A673 (cell line): ENCODE measurements at regions not wholly inside any gene's neighbourhood (a gene's known extent, or its start where the extent isn't known, plus 50 kb on each side); places are given as distances from the start of the nearest gene placed in this dataset.

Experiments
- BruUV-seq: library from RNA; stranded (reverse); fragments of 400-500 nt; replicated peaks from 2 replicates; lab custom pipeline; 2021; lab: Mats Ljungman, UMichigan
- CTCF ChIA-PET: fragments of 300-600 bp; sonication (Branson Sonifier 250); formaldehyde crosslinking; loops from one replicate; lab custom pipeline; 2022; ENCODE audit warnings: antibody characterized with exemption; lab: Charles Lee
- POLR2A ChIA-PET: fragments of 300-600 bp; sonication (Branson Sonifier 250); formaldehyde crosslinking; loops from one replicate; lab custom pipeline; 2022; ENCODE audit warnings: antibody characterized with exemption; ENCODE audit not compliant: low non-redundant PET; lab: Charles Lee
- DNase-seq: peaks from one replicate; pipeline ENCODE4 v3.0.0-alpha.2; 2015; ENCODE audit warnings: low spot score
- H3K27ac ChIP-seq: fragments of 200-600 bp; sonication (generic); 2 replicates; pipeline ENCODE4 v1.5.1; 2016; ENCODE audit warnings: mixed run types, low read depth, mild to moderate bottlenecking, mixed read lengths, antibody characterized with exemption, low read length; ENCODE audit not compliant: poor library complexity, severe bottlenecking
- H3K27me3 ChIP-seq: fragments of 200-600 bp; sonication (generic); replicated peaks from 2 replicates; pipeline ENCODE4 v1.6.1; 2017; ENCODE audit warnings: mixed run types, low read depth, mild to moderate bottlenecking, mixed read lengths, antibody characterized with exemption, low read length; ENCODE audit not compliant: insufficient read depth, poor library complexity
- H3K36me3 ChIP-seq: fragments of 200-600 bp; sonication (generic); 2 replicates; pipeline ENCODE4 v1.6.1; 2016; ENCODE audit warnings: mixed run types, mild to moderate bottlenecking, mixed read lengths, antibody characterized with exemption, low read length; ENCODE audit not compliant: insufficient read depth, poor library complexity, severe bottlenecking
- H3K4me1 ChIP-seq: fragments of 200-600 bp; sonication (generic); 2 replicates; pipeline ENCODE4 v1.6.1; 2017; ENCODE audit warnings: mixed run types, mild to moderate bottlenecking, mixed read lengths, antibody characterized with exemption, low read length; ENCODE audit not compliant: insufficient read depth, poor library complexity, severe bottlenecking
- H3K4me3 ChIP-seq: fragments of 200-600 bp; sonication (generic); 2 replicates; pipeline ENCODE4 v1.5.1; 2016; ENCODE audit warnings: low read depth, mixed run types, mild to moderate bottlenecking, mixed read lengths, low read length; ENCODE audit not compliant: poor library complexity, severe bottlenecking
- H3K9me3 ChIP-seq: fragments of 200-600 bp; sonication (generic); 2 replicates; pipeline ENCODE4 v1.6.1; 2016; ENCODE audit warnings: mixed run types, low read depth, mild to moderate bottlenecking, mixed read lengths, antibody characterized with exemption, low read length; ENCODE audit not compliant: poor library complexity, severe bottlenecking
- EZH2 ChIP-seq: fragments of 200-600 bp; sonication (generic); IDR thresholded peaks from 2 replicates; pipeline ENCODE4 v1.6.1; 2017; ENCODE audit warnings: borderline replicate concordance, low read depth, mild to moderate bottlenecking, mixed read lengths, antibody characterized with exemption, low read length; ENCODE audit not compliant: poor library complexity, severe bottlenecking
- intact Hi-C: fragments of 100-400 bp; cut with micrococcal nuclease; formaldehyde crosslinking; loops from one replicate; pipeline ENCODE4 v1.10.0; 2022; ENCODE audit not compliant: unreplicated experiment
- TF ChIP-seq, protein P1 (sequence below): fragments of 300-800, 200-600 bp; sonication (generic); conservative IDR thresholded peaks from 2 replicates; pipeline ENCODE4 v1.5.1; 2017; ENCODE audit warnings: low read depth, mild to moderate bottlenecking, antibody characterized with exemption, low read length, moderate library complexity, mixed read lengths

- ChIA-PET POLR2A (no interaction called here), CTCF (no interaction called here)
- intact Hi-C loops = no loop called here
- H3K4me1 ChIP-seq = no peaks in the 10 kb centered on the region
- H3K9me3 ChIP-seq = peaks cover 35% of the 10 kb centered on the region
- DNase-seq = no peak
- H3K27me3 ChIP-seq = no peaks in the 10 kb centered on the region
- no peaks in the 10 kb centered on the region for H3K36me3 ChIP-seq
- BruUV-seq = no TSS peak
- H3K4me3 ChIP-seq = no peak overlapping the region
- TF ChIP-seq, protein P1, sequence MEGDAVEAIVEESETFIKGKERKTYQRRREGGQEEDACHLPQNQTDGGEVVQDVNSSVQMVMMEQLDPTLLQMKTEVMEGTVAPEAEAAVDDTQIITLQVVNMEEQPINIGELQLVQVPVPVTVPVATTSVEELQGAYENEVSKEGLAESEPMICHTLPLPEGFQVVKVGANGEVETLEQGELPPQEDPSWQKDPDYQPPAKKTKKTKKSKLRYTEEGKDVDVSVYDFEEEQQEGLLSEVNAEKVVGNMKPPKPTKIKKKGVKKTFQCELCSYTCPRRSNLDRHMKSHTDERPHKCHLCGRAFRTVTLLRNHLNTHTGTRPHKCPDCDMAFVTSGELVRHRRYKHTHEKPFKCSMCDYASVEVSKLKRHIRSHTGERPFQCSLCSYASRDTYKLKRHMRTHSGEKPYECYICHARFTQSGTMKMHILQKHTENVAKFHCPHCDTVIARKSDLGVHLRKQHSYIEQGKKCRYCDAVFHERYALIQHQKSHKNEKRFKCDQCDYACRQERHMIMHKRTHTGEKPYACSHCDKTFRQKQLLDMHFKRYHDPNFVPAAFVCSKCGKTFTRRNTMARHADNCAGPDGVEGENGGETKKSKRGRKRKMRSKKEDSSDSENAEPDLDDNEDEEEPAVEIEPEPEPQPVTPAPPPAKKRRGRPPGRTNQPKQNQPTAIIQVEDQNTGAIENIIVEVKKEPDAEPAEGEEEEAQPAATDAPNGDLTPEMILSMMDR = no peak
- TF ChIP-seq EZH2 = no peak
- H3K27ac ChIP-seq = no peak overlapping the region
These were observed 90.5 kb upstream of the POM121L12 start for GRCh38 chr7:52944921-52945320.

- ChIA-PET CTCF (no interaction called here), POLR2A (no interaction called here)
- BruUV-seq = no TSS peak
These were observed 95.0 kb upstream of the POM121L12 start for GRCh38 chr7:52940481-52940880.

DNA sequence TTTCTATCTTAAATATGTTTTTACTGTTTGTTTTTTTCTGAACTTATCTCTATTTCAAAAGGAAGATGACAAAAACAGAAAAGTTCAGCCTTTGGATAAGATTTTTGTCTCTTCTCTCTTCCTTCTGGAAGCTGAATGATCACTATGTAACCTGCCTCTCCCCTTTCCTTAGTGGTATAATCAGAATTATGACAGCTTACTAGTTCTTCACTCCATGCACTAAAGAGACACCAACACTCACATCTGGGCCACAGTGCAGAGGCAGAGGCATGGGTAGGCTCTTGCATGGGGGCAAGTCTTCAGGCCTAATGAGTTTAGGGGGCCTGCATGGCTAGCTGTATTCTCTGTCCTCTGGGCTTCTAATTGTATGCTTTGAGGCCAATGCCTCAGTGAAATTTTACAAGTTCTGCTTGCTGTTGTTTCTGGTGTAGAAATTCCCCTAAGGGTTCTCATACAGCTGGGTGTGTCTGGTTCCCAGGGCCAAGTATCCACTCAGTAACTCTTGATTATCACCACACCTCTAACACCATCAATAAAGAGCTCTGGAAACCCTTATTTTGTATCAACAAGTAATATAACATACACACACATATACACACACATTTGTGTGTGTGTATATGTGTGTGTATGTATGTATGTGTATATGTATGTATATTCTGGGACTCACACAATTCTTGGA is 96.8 kb upstream of the POM121L12 start:
- CTCF ChIA-PET = no interaction called here
- no TSS peak for BruUV-seq

More at GRCh38 chr7:52940481-52940880, 95.0 kb upstream of the POM121L12 start:
- Histone ChIP-seq H3K9me3 (peaks cover 33% of the 10 kb centered on the region), H3K27me3 (no peaks in the 10 kb centered on the region), H3K4me1 (no peaks in the 10 kb centered on the region), H3K4me3 (no peak overlapping the region), H3K36me3 (no peaks in the 10 kb centered on the region), H3K27ac (no peak overlapping the region)
- DNase-seq = no peak
- TF ChIP-seq, protein P1 = no peak
- TF ChIP-seq EZH2 = no peak
- intact Hi-C loops = no loop called here

More for the DNA sequence above, 96.8 kb upstream of the POM121L12 start:
- H3K27ac ChIP-seq = no peak overlapping the region
- no peak for DNase-seq
- no peaks in the 10 kb centered on the region for H3K27me3 ChIP-seq
- TF ChIP-seq, protein P1 = no peak
- no peak for TF ChIP-seq EZH2
- H3K9me3 ChIP-seq = peaks cover 39% of the 10 kb centered on the region
- H3K36me3 ChIP-seq = no peaks in the 10 kb centered on the region
- H3K4me1 ChIP-seq = no peaks in the 10 kb centered on the region
- POLR2A ChIA-PET = no interaction called here
- intact Hi-C loops = no loop called here
- H3K4me3 ChIP-seq = no peak overlapping the region
